ENCODE measurements at regions not wholly inside any gene's neighbourhood (a gene's known extent, or its start where the extent isn't known, plus 50 kb on each side); places are given as distances from the start of the nearest gene placed in this dataset.
"Not testable (repeated sequence)": the region's sequence is repeated elsewhere in the genome, so short reads cannot be mapped to it uniquely, and the experiment has no call there.

- DNase-seq = no peak
Measured at GRCh38 chrX:34238896-34239295, 106.8 kb upstream of the FAM47A start.

GRCh38 chrX:34230156-34230555 lies 98.0 kb upstream of the FAM47A start:
- not testable (repeated sequence) for DNase-seq

- no peak for DNase-seq
Measured at GRCh38 chrX:34227804-34228203, 95.7 kb upstream of the FAM47A start.

- no peak for DNase-seq
Measured at GRCh38 chrX:34223574-34223973, 91.5 kb upstream of the FAM47A start.

GRCh38 chrX:34218063-34218462 lies 85.9 kb upstream of the FAM47A start:
- DNase-seq = no peak

GRCh38 chrX:34197946-34198345 lies 65.8 kb upstream of the FAM47A start:
- DNase-seq = no peak

Data from NCI-H69 (cell line).